ENCODE measurements at regions not wholly inside any gene's neighbourhood (a gene's known extent, or its start where the extent isn't known, plus 50 kb on each side); places are given as distances from the start of the nearest gene placed in this dataset.

GRCh38 chr2:226643946-226644282 is 155.7 kb downstream of the IRS1 start:
- H3K4me3 ChIP-seq: no peak overlapping the region
- intact Hi-C loops (cut with DNase I): no loop called here
- DNase-seq: no peak
- H3K27me3 ChIP-seq: no peaks in the 10 kb centered on the region
- no peak overlapping the region for H3K27ac ChIP-seq
- H3K4me1 ChIP-seq (replicated peaks in 1 of 2): no peaks in the 10 kb centered on the region
- H3K36me3 ChIP-seq (replicated peaks in 1 of 2): no peaks in the 10 kb centered on the region
- TF ChIP-seq POLR2A (IDR thresholded peaks at IDR 0.05): no peak
- no peak for TF ChIP-seq CTCF (IDR thresholded peaks at IDR 0.05)
- H3K9me3 ChIP-seq (replicated peaks in 1 of 3): no peaks in the 10 kb centered on the region
- WGBS, 4 donors: 77 to 86% (median 84%) methylated on average over 5 of the region's 5 CpGs

GRCh38 chr2:226643030-226643945 is 156.3 kb downstream of the IRS1 start:
- TF ChIP-seq POLR2A (IDR thresholded peaks at IDR 0.05): no peak
- no peak for TF ChIP-seq CTCF (IDR thresholded peaks at IDR 0.05)
- H3K9me3 ChIP-seq (replicated peaks in 1 of 3): no peaks in the 10 kb centered on the region
- DNase-seq: no peak
- no peak overlapping the region for H3K27ac ChIP-seq
- no peaks in the 10 kb centered on the region for H3K4me1 ChIP-seq (replicated peaks in 1 of 2)
- intact Hi-C loops (cut with DNase I): no loop called here
- no peaks in the 10 kb centered on the region for H3K36me3 ChIP-seq (replicated peaks in 1 of 2)
- H3K27me3 ChIP-seq: no peaks in the 10 kb centered on the region
- WGBS, 4 donors: 79 to 87% (median 81%) methylated on average over 6 of the region's 6 CpGs
- H3K4me3 ChIP-seq: no peak overlapping the region

GRCh38 chr2:226641008-226641407 is 158.6 kb downstream of the IRS1 start:
- no peaks in the 10 kb centered on the region for H3K27me3 ChIP-seq
- TF ChIP-seq CTCF (IDR thresholded peaks at IDR 0.05) (no peak), POLR2A (IDR thresholded peaks at IDR 0.05) (no peak)
- no peak for DNase-seq

GRCh38 chr2:226640501-226640900 is 159.1 kb downstream of the IRS1 start:
- Histone ChIP-seq H3K27me3 (no peaks in the 10 kb centered on the region), H3K27ac (no peak overlapping the region), H3K4me3 (no peak overlapping the region), H3K36me3 (replicated peaks in 1 of 2) (no peaks in the 10 kb centered on the region), H3K9me3 (replicated peaks in 1 of 3) (no peaks in the 10 kb centered on the region), H3K4me1 (replicated peaks in 1 of 2) (no peaks in the 10 kb centered on the region)
- DNase-seq: no peak
- 93 to 99% (median 95%) methylated on average over 3 of the region's 3 CpGs for WGBS, 4 donors
- intact Hi-C loops (cut with DNase I): no loop called here
- no peak for TF ChIP-seq POLR2A (IDR thresholded peaks at IDR 0.05)
- TF ChIP-seq CTCF (IDR thresholded peaks at IDR 0.05): no peak

More at GRCh38 chr2:226641008-226641407, 158.6 kb downstream of the IRS1 start:
- no peak overlapping the region for H3K27ac ChIP-seq
- H3K9me3 ChIP-seq (replicated peaks in 1 of 3): no peaks in the 10 kb centered on the region
- no peak overlapping the region for H3K4me3 ChIP-seq
- H3K36me3 ChIP-seq (replicated peaks in 1 of 2): no peaks in the 10 kb centered on the region
- no peaks in the 10 kb centered on the region for H3K4me1 ChIP-seq (replicated peaks in 1 of 2)
- intact Hi-C loops (cut with DNase I): no loop called here
- 78 to 100% (median 85%) methylated on average over 1 of the region's 1 CpG for WGBS, 4 donors
